ENCODE measurements at regions not wholly inside any gene's neighbourhood (a gene's known extent, or its start where the extent isn't known, plus 50 kb on each side); places are given as distances from the start of the nearest gene placed in this dataset.

DNA sequence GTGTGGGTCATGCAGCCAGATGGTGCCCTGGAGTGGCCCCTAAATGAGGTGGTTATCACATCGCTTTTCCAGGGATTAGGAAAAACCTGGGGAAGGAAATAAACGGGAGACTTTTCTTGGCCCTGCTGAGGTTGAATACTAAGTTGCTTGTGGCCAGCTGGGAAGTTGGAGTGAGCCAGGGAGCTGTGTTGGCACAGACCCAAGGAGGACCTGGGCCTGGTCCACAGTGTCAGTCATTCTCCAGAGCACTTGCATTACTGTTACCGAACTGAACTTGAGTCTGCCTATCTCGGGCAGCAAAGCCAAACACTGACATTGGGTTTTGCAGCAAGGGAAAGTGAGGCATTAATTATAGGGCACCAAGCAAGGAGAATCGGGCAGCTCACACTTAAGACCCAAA is 339.0 kb downstream of the GABRB3 start:
- ChIA-PET CTCF (no interaction called here), POLR2A (no interaction called here)
- H3K4me3 Mint-ChIP-seq: no peak overlapping the region

GRCh38 chr15:26433060-26433459 is 339.8 kb downstream of the GABRB3 start:
- Mint-ChIP-seq H3K9me3 (peaks cover 23% of the 10 kb centered on the region), H3K36me3 (ENCODE audit: low read depth) (no peaks in the 10 kb centered on the region), H3K27me3 (no peaks in the 10 kb centered on the region), H3K4me3 (no peak overlapping the region), H3K27ac (no peak overlapping the region), H3K4me1 (no peaks in the 10 kb centered on the region)
- POLR2A ChIA-PET: no interaction called here
- CTCF ChIA-PET: interaction anchor here (0.6 kb wide), 1 partner anchor 266 kb away, joined by 3 read pairs; no protein-coding TSS in a partner anchor
- no peak for DNase-seq

More for the DNA sequence above, 339.0 kb downstream of the GABRB3 start:
- H3K4me1 Mint-ChIP-seq: no peaks in the 10 kb centered on the region
- peaks cover 28% of the 10 kb centered on the region for H3K9me3 Mint-ChIP-seq
- DNase-seq: no peak
- no peaks in the 10 kb centered on the region for H3K27me3 Mint-ChIP-seq
- no peak overlapping the region for H3K27ac Mint-ChIP-seq
- H3K36me3 Mint-ChIP-seq (ENCODE audit: low read depth): no peaks in the 10 kb centered on the region

GRCh38 chr15:26421065-26421464 is 351.8 kb downstream of the GABRB3 start:
- H3K27ac Mint-ChIP-seq: no peak overlapping the region
- no peaks in the 10 kb centered on the region for H3K27me3 Mint-ChIP-seq
- H3K4me1 Mint-ChIP-seq: no peaks in the 10 kb centered on the region
- no peak overlapping the region for H3K4me3 Mint-ChIP-seq
- no peaks in the 10 kb centered on the region for H3K36me3 Mint-ChIP-seq (ENCODE audit: low read depth)
- ChIA-PET POLR2A (no interaction called here), CTCF (no interaction called here)
- DNase-seq: no peak
- H3K9me3 Mint-ChIP-seq: peaks cover 16% of the 10 kb centered on the region

DNA sequence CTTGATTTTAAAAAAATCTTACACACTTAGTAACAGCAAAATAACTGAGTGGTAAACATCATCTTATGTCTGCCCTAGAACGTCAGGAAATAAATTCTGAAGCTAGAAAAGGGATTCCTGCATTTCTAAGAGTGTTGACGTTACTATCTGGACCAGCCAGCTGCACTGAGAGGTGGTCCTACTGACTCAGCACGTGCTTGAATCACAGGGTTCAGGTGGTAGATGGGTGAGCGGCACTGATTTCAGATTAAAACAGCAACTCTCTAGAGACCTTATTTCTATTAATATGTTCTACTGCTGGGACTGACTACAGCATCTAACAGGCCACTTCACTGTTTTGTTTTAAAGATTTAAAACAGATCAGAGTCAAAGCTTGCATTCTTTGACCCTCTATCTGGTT is 377.2 kb downstream of the GABRB3 start:
- ChIA-PET POLR2A (no interaction called here), CTCF (no interaction called here)
- H3K27me3 Mint-ChIP-seq: no peaks in the 10 kb centered on the region
- H3K36me3 Mint-ChIP-seq (ENCODE audit: low read depth): no peaks in the 10 kb centered on the region
- H3K4me1 Mint-ChIP-seq: no peaks in the 10 kb centered on the region
- no peak overlapping the region for H3K4me3 Mint-ChIP-seq
- no peak for DNase-seq
- H3K27ac Mint-ChIP-seq: no peak overlapping the region
- no peaks in the 10 kb centered on the region for H3K9me3 Mint-ChIP-seq

GRCh38 chr15:26394801-26395200 is 378.1 kb downstream of the GABRB3 start:
- Mint-ChIP-seq H3K27me3 (no peaks in the 10 kb centered on the region), H3K4me1 (no peaks in the 10 kb centered on the region), H3K27ac (no peak overlapping the region), H3K4me3 (no peak overlapping the region), H3K9me3 (no peaks in the 10 kb centered on the region), H3K36me3 (ENCODE audit: low read depth) (no peaks in the 10 kb centered on the region)
- ChIA-PET POLR2A (no interaction called here), CTCF (no interaction called here)
- no peak for DNase-seq

- Mint-ChIP-seq H3K36me3 (ENCODE audit: low read depth) (no peaks in the 10 kb centered on the region), H3K27me3 (no peaks in the 10 kb centered on the region), H3K4me1 (no peaks in the 10 kb centered on the region), H3K27ac (no peak overlapping the region), H3K4me3 (no peak overlapping the region), H3K9me3 (peaks cover 11% of the 10 kb centered on the region)
- POLR2A ChIA-PET: no interaction called here
- DNase-seq: no peak
- CTCF ChIA-PET: no interaction called here
Observed at GRCh38 chr15:26392956-26393355, 379.9 kb downstream of the GABRB3 start.

DNA sequence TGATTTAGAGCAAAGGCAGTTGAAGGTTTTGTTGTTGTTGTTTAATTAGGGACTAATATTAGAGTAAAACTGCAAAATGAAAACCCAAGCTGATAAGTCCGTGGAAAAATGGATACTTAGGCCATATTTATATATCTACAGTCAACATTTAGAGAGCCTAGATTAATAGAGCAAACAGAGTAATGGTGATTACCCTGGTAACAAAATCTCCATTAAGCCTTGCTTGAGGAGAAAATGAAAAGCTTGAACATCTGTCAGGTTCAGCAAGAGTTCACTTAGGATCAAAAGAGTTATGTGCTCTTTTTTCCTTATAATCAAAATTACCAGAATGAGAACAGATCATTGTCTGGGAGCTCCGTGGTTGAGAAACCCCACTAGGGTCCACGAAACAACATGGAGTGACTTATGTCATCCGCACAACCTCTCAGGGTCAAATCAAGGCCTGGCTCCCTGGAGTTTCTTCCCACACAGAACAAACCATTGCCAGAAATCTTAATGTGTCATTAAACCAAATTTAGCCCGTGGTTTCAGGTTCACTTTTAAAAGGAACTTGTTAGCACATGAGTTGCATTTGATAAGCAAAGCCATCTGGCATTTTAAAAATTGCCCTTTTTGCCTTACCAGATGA is 381.2 kb downstream of the GABRB3 start:
- H3K4me3 Mint-ChIP-seq: no peak overlapping the region
- H3K9me3 Mint-ChIP-seq: peaks cover 15% of the 10 kb centered on the region
- DNase-seq: no peak
- no peaks in the 10 kb centered on the region for H3K4me1 Mint-ChIP-seq
- H3K36me3 Mint-ChIP-seq (ENCODE audit: low read depth): no peaks in the 10 kb centered on the region
- ChIA-PET POLR2A (no interaction called here), CTCF (no interaction called here)
- H3K27me3 Mint-ChIP-seq: no peaks in the 10 kb centered on the region
- H3K27ac Mint-ChIP-seq: no peak overlapping the region

GRCh38 chr15:26382444-26383072 is 390.3 kb downstream of the GABRB3 start:
- no peak overlapping the region for H3K27ac Mint-ChIP-seq
- no peaks in the 10 kb centered on the region for H3K27me3 Mint-ChIP-seq
- H3K9me3 Mint-ChIP-seq: peaks cover 20% of the 10 kb centered on the region
- ChIA-PET POLR2A (no interaction called here), CTCF (no interaction called here)
- no peak for DNase-seq
- no peaks in the 10 kb centered on the region for H3K4me1 Mint-ChIP-seq
- no peak overlapping the region for H3K4me3 Mint-ChIP-seq
- no peaks in the 10 kb centered on the region for H3K36me3 Mint-ChIP-seq (ENCODE audit: low read depth)

DNA sequence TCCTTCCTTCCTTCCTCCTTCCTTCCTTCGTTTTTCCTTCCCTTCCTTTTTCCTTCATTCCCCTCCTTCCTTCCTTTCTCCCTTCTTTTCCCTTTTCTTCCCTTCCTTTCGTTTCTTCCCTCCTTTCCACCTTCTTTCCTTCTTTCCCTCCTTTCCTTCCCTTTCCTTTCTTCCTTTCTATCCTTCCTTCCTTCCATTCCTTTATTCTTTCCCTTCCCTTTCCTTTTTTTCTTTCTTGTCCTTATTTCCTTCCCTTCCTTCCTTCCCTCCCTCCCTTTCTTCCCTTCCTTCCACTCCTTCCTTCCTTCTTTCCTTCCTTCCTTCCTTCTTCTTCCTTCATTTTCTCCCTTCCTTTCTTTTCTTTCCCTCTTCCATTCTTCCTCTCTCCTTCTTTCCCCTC is 394.6 kb downstream of the GABRB3 start:
- ChIA-PET POLR2A (no interaction called here), CTCF (no interaction called here)
- peaks cover 26% of the 10 kb centered on the region for H3K9me3 Mint-ChIP-seq
- H3K4me1 Mint-ChIP-seq: no peaks in the 10 kb centered on the region
- no peak for DNase-seq
- no peak overlapping the region for H3K27ac Mint-ChIP-seq
- H3K36me3 Mint-ChIP-seq (ENCODE audit: low read depth): no peaks in the 10 kb centered on the region
- H3K4me3 Mint-ChIP-seq: no peak overlapping the region
- H3K27me3 Mint-ChIP-seq: no peaks in the 10 kb centered on the region

DNA sequence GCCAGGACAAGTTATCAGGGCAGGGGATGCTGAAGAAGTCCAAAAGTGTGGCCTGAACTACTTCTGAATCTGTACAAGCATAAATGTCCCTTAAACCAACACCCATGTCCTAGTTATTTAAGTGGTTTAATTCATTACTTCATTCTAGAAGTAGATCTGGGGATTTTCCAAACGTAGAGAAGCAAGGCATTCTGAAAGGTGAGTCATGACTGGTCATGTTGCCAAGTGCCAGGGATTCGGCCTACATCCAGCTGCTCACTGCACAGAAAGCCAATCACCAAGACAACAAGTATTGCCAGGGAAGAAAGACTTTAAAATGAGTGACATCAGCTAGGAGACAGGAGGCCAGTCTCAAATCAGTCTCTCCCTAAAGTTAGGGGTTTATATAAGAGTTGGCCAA is 396.6 kb downstream of the GABRB3 start:
- Mint-ChIP-seq H3K36me3 (ENCODE audit: low read depth) (no peaks in the 10 kb centered on the region), H3K9me3 (peaks cover 31% of the 10 kb centered on the region), H3K27ac (no peak overlapping the region), H3K4me3 (no peak overlapping the region), H3K27me3 (no peaks in the 10 kb centered on the region), H3K4me1 (no peaks in the 10 kb centered on the region)
- ChIA-PET POLR2A (no interaction called here), CTCF (no interaction called here)
- DNase-seq: no peak

GRCh38 chr15:26374806-26375205 is 398.1 kb downstream of the GABRB3 start:
- POLR2A ChIA-PET: no interaction called here
- no peak overlapping the region for H3K4me3 Mint-ChIP-seq
- peaks cover 36% of the 10 kb centered on the region for H3K9me3 Mint-ChIP-seq
- CTCF ChIA-PET: no interaction called here
- DNase-seq: no peak
- no peaks in the 10 kb centered on the region for H3K27me3 Mint-ChIP-seq
- no peaks in the 10 kb centered on the region for H3K4me1 Mint-ChIP-seq
- no peak overlapping the region for H3K27ac Mint-ChIP-seq
- H3K36me3 Mint-ChIP-seq (ENCODE audit: low read depth): no peaks in the 10 kb centered on the region

DNA sequence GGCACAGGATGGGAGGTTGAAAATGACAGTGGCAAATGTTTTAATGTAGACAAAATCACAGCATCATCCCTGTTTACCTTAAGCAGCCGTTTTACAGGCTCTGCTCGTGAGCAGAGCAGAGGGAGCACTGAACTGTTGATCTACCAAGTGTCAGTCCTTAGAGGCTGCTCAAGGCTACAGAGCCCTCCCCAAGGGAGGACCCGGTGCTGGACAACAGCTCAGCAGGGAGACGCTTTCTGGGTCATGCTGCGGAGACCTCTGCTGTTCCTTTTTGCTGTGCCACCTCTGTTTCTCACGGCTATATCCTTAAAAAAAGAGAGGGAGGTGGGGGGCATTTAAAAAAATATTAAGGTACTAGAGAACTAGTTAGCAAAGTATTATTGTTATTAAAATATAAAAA is 400.2 kb downstream of the GABRB3 start:
- Mint-ChIP-seq H3K9me3 (peaks cover 33% of the 10 kb centered on the region), H3K4me1 (no peaks in the 10 kb centered on the region), H3K4me3 (no peak overlapping the region), H3K36me3 (ENCODE audit: low read depth) (no peaks in the 10 kb centered on the region), H3K27ac (no peak overlapping the region), H3K27me3 (no peaks in the 10 kb centered on the region)
- CTCF ChIA-PET: no interaction called here
- POLR2A ChIA-PET: no interaction called here
- DNase-seq: no peak

DNA sequence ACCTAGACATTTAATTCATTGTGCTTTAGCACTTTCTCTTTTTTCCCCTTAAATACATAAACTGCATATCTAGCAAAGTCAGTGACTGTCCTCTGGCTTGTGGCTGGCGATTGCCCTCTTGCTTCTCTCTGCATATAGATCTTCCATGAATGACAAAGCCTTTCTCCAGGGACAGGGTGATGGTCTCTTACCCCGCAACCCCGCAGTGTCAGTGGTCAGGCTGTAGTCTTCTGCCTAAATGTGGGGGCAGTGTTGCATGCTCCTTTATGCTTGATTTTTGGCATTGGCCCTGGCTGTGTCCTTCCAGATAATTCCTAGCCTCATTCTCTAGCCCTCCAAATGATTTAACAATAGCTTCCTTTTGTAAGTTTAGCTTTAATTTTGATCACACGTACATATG is 407.8 kb downstream of the GABRB3 start:
- peaks cover 12% of the 10 kb centered on the region for H3K9me3 Mint-ChIP-seq
- H3K36me3 Mint-ChIP-seq (ENCODE audit: low read depth): no peaks in the 10 kb centered on the region
- CTCF ChIA-PET: no interaction called here
- DNase-seq: no peak
- H3K27ac Mint-ChIP-seq: no peak overlapping the region
- POLR2A ChIA-PET: no interaction called here
- no peaks in the 10 kb centered on the region for H3K27me3 Mint-ChIP-seq
- H3K4me3 Mint-ChIP-seq: no peak overlapping the region
- H3K4me1 Mint-ChIP-seq: no peaks in the 10 kb centered on the region

DNA sequence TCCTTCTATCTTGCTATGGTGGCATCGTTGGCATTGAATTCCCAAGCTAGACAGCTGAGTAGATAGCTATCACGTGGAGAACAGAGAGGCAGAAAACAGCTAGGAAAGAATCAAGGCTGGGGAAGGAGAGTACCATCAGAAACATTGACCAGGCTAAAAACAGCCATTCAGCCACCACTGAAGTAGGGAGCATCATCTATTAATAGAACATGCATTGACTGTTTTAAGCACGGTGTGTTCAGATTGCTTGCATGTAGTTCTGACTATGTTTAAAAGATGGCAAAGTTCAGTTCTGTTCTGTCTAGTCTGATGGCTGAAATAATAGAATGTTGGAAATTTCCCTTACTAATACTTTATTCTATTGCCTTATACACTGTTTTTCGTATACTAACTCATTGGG is 413.0 kb downstream of the GABRB3 start:
- POLR2A ChIA-PET: no interaction called here
- H3K36me3 Mint-ChIP-seq (ENCODE audit: low read depth): no peaks in the 10 kb centered on the region

More for the DNA sequence above, 413.0 kb downstream of the GABRB3 start:
- H3K4me1 Mint-ChIP-seq: no peaks in the 10 kb centered on the region
- H3K27me3 Mint-ChIP-seq: no peaks in the 10 kb centered on the region
- no peak overlapping the region for H3K27ac Mint-ChIP-seq
- peaks cover 8% of the 10 kb centered on the region for H3K9me3 Mint-ChIP-seq
- no peak for DNase-seq
- no peak overlapping the region for H3K4me3 Mint-ChIP-seq
- CTCF ChIA-PET: no interaction called here
